Transverse colon (tissue), 4 donors: ENCODE measurements at regions not wholly inside any gene's neighbourhood (a gene's known extent, or its start where the extent isn't known, plus 50 kb on each side); places are given as distances from the start of the nearest gene placed in this dataset.

Experiments
- EP300 ChIP-seq: sonication (generic); formaldehyde crosslinking; IDR thresholded peaks from one replicate; pipeline ENCODE4 v1.6.1; 2017; ENCODE audit warnings: antibody characterized with exemption, low read depth
- POLR2A ChIP-seq: fragments of 450-650 bp; IDR thresholded peaks from one replicate; pipeline ENCODE4 v1.6.1; 2016; ENCODE audit warnings: antibody characterized with exemption, mild to moderate bottlenecking, moderate library complexity
- POLR2AphosphoS5 ChIP-seq, 3 donors: sonication (generic); formaldehyde crosslinking; IDR thresholded peaks; one replicate each; pipeline ENCODE4 v1.6.1; 2016; ENCODE audit warnings: antibody characterized with exemption in 3 of 3
- TF ChIP-seq, protein P1 (sequence below), 5 experiments: fragments of 200-600 bp in 3 of 5; fragments of 450-650 bp in 2 of 5; sonication (generic) in 3 of 5; IDR thresholded peaks; 1 replicate in 2 of 5; 2 replicates in 3 of 5; pipeline ENCODE4 v1.5.1; 2016 to 2017; ENCODE audit warnings: antibody characterized with exemption in 5 of 5, inconsistent platforms in 3 of 5, mild to moderate bottlenecking in 2 of 5, moderate library complexity in 1 of 5

GRCh38 chr14:89626233-89626806, 209.3 kb upstream of the FOXN3 start:
- no peak for TF ChIP-seq POLR2AphosphoS5 (IDR thresholded peaks at IDR 0.05)
- no peak for TF ChIP-seq POLR2A
- TF ChIP-seq, protein P1, sequence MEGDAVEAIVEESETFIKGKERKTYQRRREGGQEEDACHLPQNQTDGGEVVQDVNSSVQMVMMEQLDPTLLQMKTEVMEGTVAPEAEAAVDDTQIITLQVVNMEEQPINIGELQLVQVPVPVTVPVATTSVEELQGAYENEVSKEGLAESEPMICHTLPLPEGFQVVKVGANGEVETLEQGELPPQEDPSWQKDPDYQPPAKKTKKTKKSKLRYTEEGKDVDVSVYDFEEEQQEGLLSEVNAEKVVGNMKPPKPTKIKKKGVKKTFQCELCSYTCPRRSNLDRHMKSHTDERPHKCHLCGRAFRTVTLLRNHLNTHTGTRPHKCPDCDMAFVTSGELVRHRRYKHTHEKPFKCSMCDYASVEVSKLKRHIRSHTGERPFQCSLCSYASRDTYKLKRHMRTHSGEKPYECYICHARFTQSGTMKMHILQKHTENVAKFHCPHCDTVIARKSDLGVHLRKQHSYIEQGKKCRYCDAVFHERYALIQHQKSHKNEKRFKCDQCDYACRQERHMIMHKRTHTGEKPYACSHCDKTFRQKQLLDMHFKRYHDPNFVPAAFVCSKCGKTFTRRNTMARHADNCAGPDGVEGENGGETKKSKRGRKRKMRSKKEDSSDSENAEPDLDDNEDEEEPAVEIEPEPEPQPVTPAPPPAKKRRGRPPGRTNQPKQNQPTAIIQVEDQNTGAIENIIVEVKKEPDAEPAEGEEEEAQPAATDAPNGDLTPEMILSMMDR (IDR thresholded peaks at IDR 0.05), result no peak
- TF ChIP-seq EP300, result no peak
